HEK293 (cell line): ENCODE measurements at regions not wholly inside any gene's neighbourhood (a gene's known extent, or its start where the extent isn't known, plus 50 kb on each side); places are given as distances from the start of the nearest gene placed in this dataset.

Source experiments
- CTCF ChIA-PET: fragments of 350-600 bp; formaldehyde crosslinking; extraction: SDS; loops from one replicate; lab custom pipeline; 2021; ENCODE audit warnings: antibody characterized with exemption; lab: Yijun Ruan, JAX
- POLR2A ChIA-PET: fragments of 300-600 bp; formaldehyde crosslinking; extraction: SDS; loops from one replicate; lab custom pipeline; 2020; ENCODE audit warnings: antibody characterized with exemption, inconsistent platforms; lab: Yijun Ruan, JAX
- H3K27ac ChIP-seq: fragments of 200-500 bp; sonication (Bioruptor generic); 2 replicates; pipeline ENCODE4 v1.5.1; 2014; ENCODE audit warnings: low read depth, low read length, control low read depth, inconsistent platforms; ENCODE audit errors: extremely low read depth
- H3K36me3 ChIP-seq, 2 experiments: fragments of 200-500 bp in 1 of 2; sonication (Bioruptor generic) in 1 of 2; 1 replicate in 1 of 2; 2 replicates in 1 of 2; pipeline ENCODE4 v1.5.1; 2014 to 2017; ENCODE audit warnings: inconsistent platforms in 2 of 2, low read length in 2 of 2; ENCODE audit not compliant: control insufficient read depth in 2 of 2, insufficient read depth in 1 of 2
- H3K4me1 ChIP-seq: fragments of 200-500 bp; sonication (Bioruptor generic); 2 replicates; pipeline ENCODE4 v1.5.1; 2014; ENCODE audit warnings: mild to moderate bottlenecking, low read length, inconsistent platforms; ENCODE audit not compliant: control insufficient read depth, insufficient read depth
- H3K4me3 ChIP-seq: 2 replicates; pipeline ENCODE4 v1.5.1; 2011; ENCODE audit warnings: low read depth, mild to moderate bottlenecking, control low read depth, low read length, moderate library complexity
- H3K9me3 ChIP-seq: fragments of 200-500 bp; sonication (Bioruptor generic); 2 replicates; pipeline ENCODE4 v1.5.1; 2014; ENCODE audit warnings: low read depth, low read length, inconsistent platforms; ENCODE audit not compliant: control insufficient read depth, insufficient read depth
- CTCF ChIP-seq: fragments of 450-650 bp; formaldehyde crosslinking; IDR thresholded peaks from 2 replicates; pipeline ENCODE4 v1.5.1; 2016; ENCODE audit warnings: missing biosample characterization, missing genetic modification characterization
- GLIS1 ChIP-seq: fragments of 450-650 bp; formaldehyde crosslinking; IDR thresholded peaks from 2 replicates; pipeline ENCODE4 v1.5.1; 2016; ENCODE audit warnings: missing biosample characterization, missing genetic modification characterization
- RBAK ChIP-seq: fragments of 450-650 bp; formaldehyde crosslinking; IDR thresholded peaks from 2 replicates; pipeline ENCODE4 v1.5.1; 2016; ENCODE audit warnings: missing biosample characterization, missing genetic modification characterization
- YY1 ChIP-seq: fragments of 450-650 bp; formaldehyde crosslinking; IDR thresholded peaks from 2 replicates; pipeline ENCODE4 v1.5.1; 2018; ENCODE audit warnings: missing biosample characterization, missing genetic modification characterization
- ZBTB49 ChIP-seq: fragments of 450-650 bp; formaldehyde crosslinking; IDR thresholded peaks from 2 replicates; pipeline ENCODE4 v1.5.1; 2016; ENCODE audit warnings: missing biosample characterization, missing genetic modification characterization, low read depth
- ZFP3 ChIP-seq: fragments of 450-650 bp; formaldehyde crosslinking; IDR thresholded peaks from 2 replicates; pipeline ENCODE4 v1.5.1; 2016; ENCODE audit warnings: low read depth, missing biosample characterization, missing genetic modification characterization
- ZNF354C ChIP-seq: fragments of 450-650 bp; formaldehyde crosslinking; IDR thresholded peaks from 2 replicates; pipeline ENCODE4 v1.5.1; 2016; ENCODE audit warnings: missing biosample characterization, missing genetic modification characterization, low read depth, borderline replicate concordance
- ZNF398 ChIP-seq: fragments of 450-650 bp; formaldehyde crosslinking; IDR thresholded peaks from 2 replicates; pipeline ENCODE4 v1.5.1; 2017; ENCODE audit warnings: missing biosample characterization, missing genetic modification characterization
- ZNF416 ChIP-seq: fragments of 450-650 bp; formaldehyde crosslinking; IDR thresholded peaks from 2 replicates; pipeline ENCODE4 v1.5.1; 2016; ENCODE audit warnings: missing biosample characterization, missing genetic modification characterization
- ZNF433 ChIP-seq: fragments of 450-650 bp; formaldehyde crosslinking; IDR thresholded peaks from 2 replicates; pipeline ENCODE4 v1.5.1; 2016; ENCODE audit warnings: missing biosample characterization, missing genetic modification characterization, low read depth
- ZNF560 ChIP-seq: fragments of 450-650 bp; formaldehyde crosslinking; IDR thresholded peaks from 2 replicates; pipeline ENCODE4 v1.5.1; 2017; ENCODE audit warnings: missing biosample characterization, missing genetic modification characterization, borderline replicate concordance
- ZNF776 ChIP-seq: fragments of 450-650 bp; formaldehyde crosslinking; IDR thresholded peaks from 2 replicates; pipeline ENCODE4 v1.5.0; 2017; ENCODE audit warnings: missing biosample characterization, missing genetic modification characterization, borderline replicate concordance
- ZSCAN30 ChIP-seq: fragments of 450-650 bp; IDR thresholded peaks from 2 replicates; pipeline ENCODE4 v1.5.1; 2018; ENCODE audit warnings: missing biosample characterization, mild to moderate bottlenecking, missing genetic modification characterization, moderate library complexity
- ZXDB ChIP-seq: fragments of 450-650 bp; formaldehyde crosslinking; IDR thresholded peaks from 2 replicates; pipeline ENCODE4 v1.5.1; 2016; ENCODE audit warnings: missing biosample characterization, missing genetic modification characterization
- TF ChIP-seq, protein P1 (sequence below): fragments of 450-650 bp; formaldehyde crosslinking; IDR thresholded peaks from 2 replicates; pipeline ENCODE4 v1.5.1; 2017; ENCODE audit warnings: missing biosample characterization, missing genetic modification characterization
- TF ChIP-seq, protein P2 (sequence below): fragments of 450-650 bp; formaldehyde crosslinking; IDR thresholded peaks from 2 replicates; pipeline ENCODE4 v1.5.1; 2016; ENCODE audit warnings: missing biosample characterization, missing genetic modification characterization
- TF ChIP-seq, protein P3 (sequence below): fragments of 450-650 bp; formaldehyde crosslinking; IDR thresholded peaks from 2 replicates; pipeline ENCODE4 v1.5.1; 2017; ENCODE audit warnings: missing biosample characterization, missing genetic modification characterization
- TF ChIP-seq, protein P4 (sequence below): fragments of 450-650 bp; formaldehyde crosslinking; IDR thresholded peaks from 2 replicates; pipeline ENCODE4 v1.5.1; 2016; ENCODE audit warnings: missing biosample characterization, missing genetic modification characterization

DNA sequence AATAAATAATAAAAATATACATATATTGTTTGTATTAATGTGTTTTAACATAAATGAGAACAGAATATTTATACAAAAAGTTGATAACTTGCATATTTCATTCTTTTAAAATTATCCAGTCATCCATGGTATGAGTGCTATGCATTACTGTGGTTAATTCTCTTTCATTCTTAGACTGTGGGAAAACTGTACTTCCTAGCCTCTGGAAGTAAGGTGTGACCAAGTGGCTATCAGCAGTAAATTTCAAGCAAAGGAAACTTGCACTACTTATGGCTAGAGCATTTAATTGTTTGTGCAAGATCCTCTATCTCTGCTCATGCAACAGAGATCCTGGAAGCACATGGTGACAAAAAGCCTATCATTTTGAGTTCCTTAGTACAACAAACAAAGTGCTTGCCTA, 1054.5 kb upstream of the PABPC4L start (continued):
- TF ChIP-seq ZBTB49 (tag by site-specific recombination), result no peak
- TF ChIP-seq, all 188 proteins: peak for 0

DNA sequence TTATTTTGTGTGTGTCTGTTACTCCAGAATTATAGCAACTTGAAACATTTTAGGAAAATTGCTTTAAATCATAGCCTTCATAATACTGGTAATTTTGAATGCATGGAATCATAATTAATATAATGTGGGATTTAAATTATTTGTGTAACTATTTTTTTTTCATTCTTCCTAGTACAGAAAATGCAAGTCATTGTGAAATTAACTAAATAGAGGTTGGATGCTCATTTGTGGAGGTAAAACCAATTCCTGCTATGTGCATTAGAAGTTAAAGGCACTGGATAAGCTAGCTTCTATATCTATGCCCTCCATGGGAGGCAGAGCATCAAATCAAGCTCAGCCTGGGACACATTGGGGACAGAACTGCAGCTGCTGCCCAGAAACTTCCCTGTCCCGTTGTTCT, 1048.5 kb upstream of the PABPC4L start:
- ChIA-PET CTCF (no interaction called here), POLR2A (no interaction called here)
- TF ChIP-seq, protein P1, sequence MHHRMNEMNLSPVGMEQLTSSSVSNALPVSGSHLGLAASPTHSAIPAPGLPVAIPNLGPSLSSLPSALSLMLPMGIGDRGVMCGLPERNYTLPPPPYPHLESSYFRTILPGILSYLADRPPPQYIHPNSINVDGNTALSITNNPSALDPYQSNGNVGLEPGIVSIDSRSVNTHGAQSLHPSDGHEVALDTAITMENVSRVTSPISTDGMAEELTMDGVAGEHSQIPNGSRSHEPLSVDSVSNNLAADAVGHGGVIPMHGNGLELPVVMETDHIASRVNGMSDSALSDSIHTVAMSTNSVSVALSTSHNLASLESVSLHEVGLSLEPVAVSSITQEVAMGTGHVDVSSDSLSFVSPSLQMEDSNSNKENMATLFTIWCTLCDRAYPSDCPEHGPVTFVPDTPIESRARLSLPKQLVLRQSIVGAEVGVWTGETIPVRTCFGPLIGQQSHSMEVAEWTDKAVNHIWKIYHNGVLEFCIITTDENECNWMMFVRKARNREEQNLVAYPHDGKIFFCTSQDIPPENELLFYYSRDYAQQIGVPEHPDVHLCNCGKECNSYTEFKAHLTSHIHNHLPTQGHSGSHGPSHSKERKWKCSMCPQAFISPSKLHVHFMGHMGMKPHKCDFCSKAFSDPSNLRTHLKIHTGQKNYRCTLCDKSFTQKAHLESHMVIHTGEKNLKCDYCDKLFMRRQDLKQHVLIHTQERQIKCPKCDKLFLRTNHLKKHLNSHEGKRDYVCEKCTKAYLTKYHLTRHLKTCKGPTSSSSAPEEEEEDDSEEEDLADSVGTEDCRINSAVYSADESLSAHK (tag by site-specific recombination), result no peak
- TF ChIP-seq ZNF776 (tag by site-specific recombination), result no peak
- TF ChIP-seq CTCF (tag by site-specific recombination), result no peak
- TF ChIP-seq ZNF560 (tag by site-specific recombination), result no peak
- TF ChIP-seq GLIS1 (tag by site-specific recombination), result no peak
- TF ChIP-seq ZXDB (tag by site-specific recombination), result no peak
- TF ChIP-seq ZSCAN30 (tag by site-specific recombination), result no peak
- TF ChIP-seq ZNF354C (tag by site-specific recombination), result no peak
- TF ChIP-seq RBAK (tag by site-specific recombination), result no peak
- TF ChIP-seq, protein P2, sequence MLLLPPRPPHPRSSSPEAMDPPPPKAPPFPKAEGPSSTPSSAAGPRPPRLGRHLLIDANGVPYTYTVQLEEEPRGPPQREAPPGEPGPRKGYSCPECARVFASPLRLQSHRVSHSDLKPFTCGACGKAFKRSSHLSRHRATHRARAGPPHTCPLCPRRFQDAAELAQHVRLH, result no peak

DNA sequence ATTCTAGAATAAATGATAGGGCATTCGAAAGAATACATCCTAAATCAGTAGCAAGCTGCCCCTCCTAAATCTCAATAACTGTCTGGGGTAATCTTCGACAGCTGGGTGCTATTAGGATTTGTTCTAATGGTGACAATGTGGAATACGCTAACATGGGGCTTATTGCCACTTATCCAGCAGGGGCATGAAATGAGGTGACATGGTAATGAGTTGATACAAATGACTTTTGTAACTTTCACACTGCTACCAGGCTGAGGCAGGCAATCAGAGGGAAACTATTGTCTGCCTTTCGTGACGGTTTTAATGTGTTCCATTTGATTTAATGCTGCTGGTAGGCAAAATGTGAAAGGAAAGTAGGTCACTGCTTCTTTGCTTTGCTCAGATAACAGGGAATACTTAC, 1047.4 kb upstream of the PABPC4L start:
- CTCF ChIA-PET, result no interaction called here
- no peak for TF ChIP-seq YY1 (tag by site-specific recombination)
- TF ChIP-seq ZNF398 (tag by site-specific recombination), result no peak
- TF ChIP-seq, protein P3, sequence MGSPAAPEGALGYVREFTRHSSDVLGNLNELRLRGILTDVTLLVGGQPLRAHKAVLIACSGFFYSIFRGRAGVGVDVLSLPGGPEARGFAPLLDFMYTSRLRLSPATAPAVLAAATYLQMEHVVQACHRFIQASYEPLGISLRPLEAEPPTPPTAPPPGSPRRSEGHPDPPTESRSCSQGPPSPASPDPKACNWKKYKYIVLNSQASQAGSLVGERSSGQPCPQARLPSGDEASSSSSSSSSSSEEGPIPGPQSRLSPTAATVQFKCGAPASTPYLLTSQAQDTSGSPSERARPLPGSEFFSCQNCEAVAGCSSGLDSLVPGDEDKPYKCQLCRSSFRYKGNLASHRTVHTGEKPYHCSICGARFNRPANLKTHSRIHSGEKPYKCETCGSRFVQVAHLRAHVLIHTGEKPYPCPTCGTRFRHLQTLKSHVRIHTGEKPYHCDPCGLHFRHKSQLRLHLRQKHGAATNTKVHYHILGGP (tag by site-specific recombination), result no peak
- no peak for TF ChIP-seq ZNF416 (tag by site-specific recombination)
- TF ChIP-seq ZNF433, result no peak
- TF ChIP-seq, protein P4, sequence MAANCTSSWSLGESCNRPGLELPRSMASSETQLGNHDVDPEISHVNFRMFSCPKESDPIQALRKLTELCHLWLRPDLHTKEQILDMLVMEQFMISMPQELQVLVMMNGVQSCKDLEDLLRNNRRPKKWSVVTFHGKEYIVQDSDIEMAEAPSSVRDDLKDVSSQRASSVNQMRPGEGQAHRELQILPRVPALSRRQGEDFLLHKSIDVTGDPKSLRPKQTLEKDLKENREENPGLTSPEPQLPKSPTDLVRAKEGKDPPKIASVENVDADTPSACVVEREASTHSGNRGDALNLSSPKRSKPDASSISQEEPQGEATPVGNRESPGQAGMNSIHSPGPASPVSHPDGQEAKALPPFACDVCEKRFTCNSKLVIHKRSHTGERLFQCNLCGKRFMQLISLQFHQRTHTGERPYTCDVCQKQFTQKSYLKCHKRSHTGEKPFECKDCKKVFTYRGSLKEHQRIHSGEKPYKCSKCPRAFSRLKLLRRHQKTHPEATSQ (tag by site-specific recombination), result no peak
- TF ChIP-seq ZFP3 (tag by site-specific recombination), result no peak

More for the DNA sequence above, 1048.5 kb upstream of the PABPC4L start:
- H3K36me3 ChIP-seq, result no peaks in the 10 kb centered on the region
- H3K4me3 ChIP-seq, result no peak overlapping the region
- H3K9me3 ChIP-seq, result no peaks in the 10 kb centered on the region
- no peak overlapping the region for H3K27ac ChIP-seq
- no peaks in the 10 kb centered on the region for H3K4me1 ChIP-seq

More for the DNA sequence above, 1047.4 kb upstream of the PABPC4L start:
- H3K4me3 ChIP-seq, result no peak overlapping the region
- no peak overlapping the region for H3K27ac ChIP-seq
- no peaks in the 10 kb centered on the region for H3K9me3 ChIP-seq
- H3K36me3 ChIP-seq, result no peaks in the 10 kb centered on the region
- POLR2A ChIA-PET, result no interaction called here
- no peaks in the 10 kb centered on the region for H3K4me1 ChIP-seq
